Activated CD4-positive, alpha-beta memory T cell treated with anti-CD3 and anti-CD28 coated beads for 36 hours (primary cell): ENCODE measurements at regions not wholly inside any gene's neighbourhood (a gene's known extent, or its start where the extent isn't known, plus 50 kb on each side); places are given as distances from the start of the nearest gene placed in this dataset.
"Not testable (repeated sequence)": the region's sequence is repeated elsewhere in the genome, so short reads cannot be mapped to it uniquely, and the experiment has no call there.

Experiments used
- CTCF ChIA-PET: fragments of 350-600 bp; sonication (Branson Sonifier 250); formaldehyde crosslinking; loops from one replicate; lab custom pipeline; 2021; ENCODE audit warnings: antibody characterized with exemption, inconsistent platforms; lab: Charles Lee
- POLR2A ChIA-PET: fragments of 350-600 bp; sonication (Branson Sonifier 250); formaldehyde crosslinking; loops from one replicate; lab custom pipeline; 2021; ENCODE audit warnings: antibody characterized with exemption; lab: Charles Lee
- DNase-seq: peaks from one replicate; pipeline ENCODE4 v3.0.0-alpha.2; 2020
- H3K27ac Mint-ChIP-seq: one replicate; pipeline ENCODE4 v1.8.0; 2021; ENCODE audit warnings: mixed read lengths
- H3K27me3 Mint-ChIP-seq: one replicate; pipeline ENCODE4 v1.8.0; 2021; ENCODE audit warnings: mixed read lengths
- H3K36me3 Mint-ChIP-seq: one replicate; pipeline ENCODE4 v1.8.0; 2021; ENCODE audit warnings: mixed read lengths
- H3K4me1 Mint-ChIP-seq: one replicate; pipeline ENCODE4 v1.8.0; 2021; ENCODE audit warnings: low read depth, mixed read lengths
- H3K4me3 Mint-ChIP-seq: one replicate; pipeline ENCODE4 v1.8.0; 2021; ENCODE audit warnings: mild to moderate bottlenecking, mixed read lengths
- H3K9me3 Mint-ChIP-seq: one replicate; pipeline ENCODE4 v1.8.0; 2021; ENCODE audit warnings: mixed read lengths
- intact Hi-C: fragments of 100-400 bp; cut with micrococcal nuclease; formaldehyde crosslinking; loops from one replicate; pipeline ENCODE4 v1.15.1; 2023

DNA sequence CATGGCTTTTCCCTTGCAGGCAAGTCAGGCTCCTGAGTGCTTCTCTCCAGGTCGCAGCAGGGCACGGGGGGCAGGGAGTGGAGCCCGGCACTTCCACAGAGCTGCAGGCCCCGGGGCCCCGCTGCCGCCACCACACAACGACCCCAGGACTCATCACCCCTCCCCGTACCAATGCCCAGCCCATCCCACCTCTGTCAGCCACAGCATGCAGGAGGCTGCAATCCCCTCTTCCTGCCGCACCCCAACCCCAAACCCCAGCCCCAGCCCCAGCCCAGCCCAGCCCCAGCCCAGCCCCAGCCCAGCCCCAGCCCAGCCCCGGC is 288.0 kb downstream of the NDUFA10 start:
- Mint-ChIP-seq H3K4me3 (no peak overlapping the region), H3K4me1 (no peaks in the 10 kb centered on the region), H3K27ac (no peak overlapping the region), H3K27me3 (no peaks in the 10 kb centered on the region), H3K9me3 (peaks cover 6% of the 10 kb centered on the region), H3K36me3 (no peaks in the 10 kb centered on the region)
- CTCF ChIA-PET: no interaction called here
- no peak for DNase-seq
- intact Hi-C loops: no loop called here
- POLR2A ChIA-PET: no interaction called here

DNA sequence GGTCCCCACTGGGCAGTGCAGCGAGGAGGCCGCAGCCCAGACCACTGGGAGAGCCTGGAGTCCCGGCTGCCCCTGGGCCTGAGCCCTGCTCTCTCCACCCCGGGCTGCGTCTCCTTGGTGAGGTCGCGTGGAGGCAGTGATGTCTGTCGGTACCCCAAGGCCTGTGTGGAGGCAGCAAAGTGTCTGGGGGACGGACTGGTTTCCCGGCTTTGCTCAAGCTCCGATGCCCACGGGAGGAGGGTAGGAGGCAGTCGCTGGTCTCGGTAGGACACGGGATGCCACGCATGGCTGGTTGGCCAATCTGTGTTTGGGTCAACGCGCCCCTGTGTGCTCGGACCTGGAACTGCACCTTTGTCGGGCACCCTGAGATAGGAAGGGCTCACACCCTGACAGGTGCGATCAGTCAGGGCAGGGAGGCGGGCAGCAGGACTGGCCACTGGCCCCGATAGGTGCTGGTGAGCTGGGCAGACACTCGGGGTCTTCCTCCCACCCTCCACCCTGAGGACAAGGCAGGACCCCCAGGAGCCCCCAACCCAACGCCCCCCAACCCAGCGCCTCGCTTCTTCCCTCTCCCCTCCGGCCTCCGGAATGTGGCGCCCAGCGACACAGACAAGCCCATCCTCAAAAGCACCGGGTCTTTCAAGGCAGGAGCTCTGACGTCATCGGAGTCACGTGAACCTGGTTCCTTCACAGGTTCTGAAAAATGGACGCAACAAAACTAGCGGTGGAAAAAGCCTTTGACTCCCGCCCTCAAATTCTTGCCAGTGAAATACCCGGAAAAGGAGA is 288.6 kb downstream of the NDUFA10 start:
- H3K27ac Mint-ChIP-seq: no peak overlapping the region
- no peak overlapping the region for H3K4me3 Mint-ChIP-seq
- H3K36me3 Mint-ChIP-seq: no peaks in the 10 kb centered on the region
- intact Hi-C loops: no loop called here
- no peak for DNase-seq
- no peaks in the 10 kb centered on the region for H3K27me3 Mint-ChIP-seq
- CTCF ChIA-PET: no interaction called here
- no peaks in the 10 kb centered on the region for H3K4me1 Mint-ChIP-seq
- POLR2A ChIA-PET: no interaction called here
- peaks cover 6% of the 10 kb centered on the region for H3K9me3 Mint-ChIP-seq

DNA sequence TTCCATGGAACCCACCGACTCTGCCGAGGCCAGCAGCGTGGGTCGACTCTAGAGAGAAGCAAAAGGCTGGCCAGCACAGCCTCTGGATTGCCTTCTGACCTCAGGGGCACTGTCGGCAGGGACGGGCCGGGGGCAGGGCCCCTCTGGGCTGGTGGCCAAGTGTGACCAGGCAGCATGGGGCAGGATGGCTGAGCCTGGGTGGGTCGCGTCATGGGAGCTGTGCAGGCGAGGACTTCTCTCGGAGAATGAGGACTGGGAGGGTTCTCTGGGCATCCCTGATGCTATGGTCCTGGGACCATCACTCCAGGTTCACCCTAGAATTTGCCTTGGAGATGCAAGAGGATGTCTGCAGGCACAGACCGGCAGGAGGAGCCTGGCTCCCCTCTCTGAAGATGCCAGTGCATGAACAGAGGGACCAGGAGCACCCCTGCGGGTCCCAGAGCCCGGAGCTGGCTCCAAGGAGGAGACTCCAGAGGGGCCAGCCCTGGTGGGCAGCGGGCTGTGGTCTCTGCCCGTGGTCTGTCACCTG is 289.2 kb downstream of the NDUFA10 start:
- CTCF ChIA-PET: no interaction called here
- H3K27me3 Mint-ChIP-seq: no peaks in the 10 kb centered on the region
- no peak for DNase-seq

DNA sequence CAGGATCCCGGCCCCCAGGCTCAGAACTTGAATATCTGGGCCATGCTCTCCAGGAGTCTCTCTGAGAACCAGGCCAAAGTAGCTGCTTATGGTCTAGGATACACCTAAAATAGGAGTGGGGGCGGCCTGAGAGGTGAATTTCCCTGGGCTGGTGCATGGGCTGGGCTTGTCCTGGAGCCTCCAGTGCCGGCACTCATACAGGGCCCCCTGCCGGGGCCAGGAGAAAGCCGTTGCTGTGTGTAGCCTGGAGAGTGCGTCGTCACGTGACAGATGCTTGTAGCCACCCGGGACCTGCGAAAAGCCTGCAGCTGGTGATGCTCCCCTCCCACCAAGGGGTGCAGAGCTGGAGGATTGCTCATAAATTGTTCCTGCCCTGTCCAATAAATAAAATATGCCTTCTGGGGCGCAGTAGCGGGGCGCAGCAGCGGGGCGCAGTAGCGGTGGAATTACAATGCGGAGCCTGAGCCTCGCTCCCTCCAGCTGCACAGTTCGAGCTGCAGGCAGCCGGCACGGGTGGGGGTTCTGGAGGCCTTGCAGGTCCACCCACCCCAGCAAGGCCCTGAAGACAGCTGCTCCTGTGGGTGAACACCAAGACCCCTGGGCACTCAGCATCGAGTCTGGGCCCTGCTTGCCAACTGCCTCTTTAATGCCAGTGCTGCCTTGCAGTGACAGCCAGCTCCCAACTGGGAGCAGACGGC is 289.9 kb downstream of the NDUFA10 start:
- peaks cover 7% of the 10 kb centered on the region for H3K4me1 Mint-ChIP-seq
- no peaks in the 10 kb centered on the region for H3K36me3 Mint-ChIP-seq
- intact Hi-C loops: no loop called here
- CTCF ChIA-PET: no interaction called here
- peaks cover 6% of the 10 kb centered on the region for H3K9me3 Mint-ChIP-seq
- no peaks in the 10 kb centered on the region for H3K27me3 Mint-ChIP-seq
- no peak overlapping the region for H3K4me3 Mint-ChIP-seq
- DNase-seq: no peak
- H3K27ac Mint-ChIP-seq: no peak overlapping the region
- POLR2A ChIA-PET: no interaction called here

More for the DNA sequence above, 289.2 kb downstream of the NDUFA10 start:
- H3K36me3 Mint-ChIP-seq: no peaks in the 10 kb centered on the region
- no peak overlapping the region for H3K27ac Mint-ChIP-seq
- intact Hi-C loops: no loop called here
- peaks cover 6% of the 10 kb centered on the region for H3K9me3 Mint-ChIP-seq
- H3K4me1 Mint-ChIP-seq: peaks cover 3% of the 10 kb centered on the region
- POLR2A ChIA-PET: no interaction called here
- no peak overlapping the region for H3K4me3 Mint-ChIP-seq

DNA sequence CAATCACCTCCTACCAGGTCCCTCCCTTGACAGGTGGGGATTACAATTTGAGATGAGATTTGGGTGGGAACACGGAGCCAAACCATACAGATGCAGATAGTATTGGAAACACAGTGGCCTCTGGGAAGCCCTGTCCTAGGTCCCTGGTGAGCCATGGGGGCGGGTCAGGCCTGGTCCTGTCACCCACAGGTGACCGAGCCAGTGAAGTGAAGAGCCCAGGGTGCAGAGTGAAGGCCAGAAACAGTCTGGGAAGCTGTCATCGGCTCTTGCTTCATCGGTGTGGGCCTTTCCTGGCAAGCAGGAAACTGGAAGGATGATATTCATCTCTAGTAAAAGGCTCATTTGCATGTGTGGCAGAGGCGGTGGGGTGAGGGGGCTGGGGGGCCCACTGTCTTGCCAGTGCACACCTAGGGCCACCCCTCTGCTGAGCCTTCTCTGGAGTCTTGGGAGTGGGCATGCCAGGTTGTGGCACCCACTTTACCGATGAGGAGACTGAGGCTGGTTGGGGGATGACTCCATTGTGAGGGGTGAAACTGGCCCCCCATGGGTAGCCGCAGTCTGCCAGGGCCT is 290.6 kb downstream of the NDUFA10 start:
- no peak for DNase-seq
- Mint-ChIP-seq H3K27me3 (no peaks in the 10 kb centered on the region), H3K27ac (no peak overlapping the region), H3K9me3 (peaks cover 6% of the 10 kb centered on the region), H3K4me1 (peaks cover 7% of the 10 kb centered on the region), H3K36me3 (no peaks in the 10 kb centered on the region), H3K4me3 (no peak overlapping the region)
- POLR2A ChIA-PET: no interaction called here
- intact Hi-C loops: no loop called here
- CTCF ChIA-PET: no interaction called here

DNA sequence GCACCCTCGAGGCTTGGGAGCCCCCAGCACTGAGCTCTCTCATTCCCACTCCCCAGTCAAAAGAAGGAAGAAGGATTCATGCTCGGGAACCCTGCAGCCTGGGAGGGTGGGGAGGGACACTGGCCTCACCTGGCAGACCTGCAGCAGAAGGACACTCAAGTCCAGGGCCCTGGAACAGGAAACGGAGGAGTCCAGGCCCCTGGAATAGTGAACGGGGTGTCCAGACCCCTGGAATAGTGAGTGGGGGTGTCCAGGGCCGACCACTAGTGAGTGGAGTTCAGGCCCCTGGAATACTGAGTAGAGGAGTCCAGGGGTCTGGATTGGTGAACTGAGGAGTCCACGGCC is 292.5 kb downstream of the NDUFA10 start:
- DNase-seq: no peak
- no peaks in the 10 kb centered on the region for H3K27me3 Mint-ChIP-seq
- POLR2A ChIA-PET: no interaction called here
- peaks cover 7% of the 10 kb centered on the region for H3K4me1 Mint-ChIP-seq
- CTCF ChIA-PET: no interaction called here
- no peaks in the 10 kb centered on the region for H3K36me3 Mint-ChIP-seq
- H3K27ac Mint-ChIP-seq: no peak overlapping the region
- H3K4me3 Mint-ChIP-seq: no peak overlapping the region
- intact Hi-C loops: no loop called here
- H3K9me3 Mint-ChIP-seq: peaks cover 6% of the 10 kb centered on the region

DNA sequence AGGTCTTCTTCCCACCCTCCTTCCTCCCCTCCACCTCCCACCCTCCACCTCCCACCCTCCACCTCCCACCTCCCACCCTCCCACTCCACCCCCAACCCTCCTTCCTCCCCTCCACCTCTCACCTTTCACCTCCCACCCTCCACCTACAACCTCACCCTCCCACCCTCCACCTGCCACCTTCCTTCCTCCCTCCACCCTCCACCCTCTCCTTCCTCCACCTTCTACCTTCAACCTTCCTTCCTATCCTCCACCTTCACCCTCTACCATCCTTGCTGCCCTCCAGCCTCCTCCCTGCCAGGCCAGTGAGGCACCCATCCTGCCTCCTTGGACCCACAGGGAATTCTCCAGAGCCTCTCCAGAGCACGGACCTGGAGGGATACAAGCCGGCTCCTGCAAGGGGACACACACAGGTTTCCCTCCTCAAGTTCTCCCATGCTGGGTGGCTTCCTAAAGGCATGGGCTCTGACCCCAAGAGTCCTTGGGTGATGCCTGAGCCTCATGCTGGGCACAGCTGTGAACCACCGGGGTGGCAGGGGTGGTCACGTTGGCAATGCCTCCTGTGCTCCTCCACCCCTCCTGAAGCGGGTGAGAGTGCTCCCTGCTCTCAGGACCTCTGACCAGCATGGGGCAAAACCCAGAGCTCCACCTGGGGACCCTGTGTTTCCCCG is 293.0 kb downstream of the NDUFA10 start:
- intact Hi-C loops: no loop called here
- ChIA-PET POLR2A (no interaction called here), CTCF (no interaction called here)
- DNase-seq: no peak
- Mint-ChIP-seq H3K4me3 (no peak overlapping the region), H3K4me1 (peaks cover 7% of the 10 kb centered on the region), H3K9me3 (peaks cover 6% of the 10 kb centered on the region), H3K27ac (no peak overlapping the region), H3K36me3 (no peaks in the 10 kb centered on the region), H3K27me3 (no peaks in the 10 kb centered on the region)

DNA sequence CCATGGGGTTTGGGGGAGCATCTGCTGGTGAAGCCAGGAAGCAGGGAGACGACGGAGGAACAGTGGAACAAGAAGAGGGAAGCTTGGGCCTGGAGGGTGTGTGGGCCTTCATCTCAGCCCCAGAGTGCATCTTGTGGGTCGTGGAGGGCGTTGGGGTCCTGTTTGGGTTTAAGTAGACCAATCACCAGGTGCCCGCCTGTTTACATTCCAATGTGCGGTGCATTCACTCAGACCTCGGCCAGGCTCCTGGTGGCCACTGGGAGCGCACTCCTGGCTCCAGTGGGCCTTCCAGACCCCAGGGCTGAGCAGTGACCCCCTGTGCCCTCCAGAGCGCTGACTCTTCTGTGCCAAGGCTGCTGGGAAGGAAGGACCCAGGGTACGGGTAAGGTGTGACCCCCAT is 293.7 kb downstream of the NDUFA10 start:
- H3K27ac Mint-ChIP-seq: no peak overlapping the region
- CTCF ChIA-PET: no interaction called here

DNA sequence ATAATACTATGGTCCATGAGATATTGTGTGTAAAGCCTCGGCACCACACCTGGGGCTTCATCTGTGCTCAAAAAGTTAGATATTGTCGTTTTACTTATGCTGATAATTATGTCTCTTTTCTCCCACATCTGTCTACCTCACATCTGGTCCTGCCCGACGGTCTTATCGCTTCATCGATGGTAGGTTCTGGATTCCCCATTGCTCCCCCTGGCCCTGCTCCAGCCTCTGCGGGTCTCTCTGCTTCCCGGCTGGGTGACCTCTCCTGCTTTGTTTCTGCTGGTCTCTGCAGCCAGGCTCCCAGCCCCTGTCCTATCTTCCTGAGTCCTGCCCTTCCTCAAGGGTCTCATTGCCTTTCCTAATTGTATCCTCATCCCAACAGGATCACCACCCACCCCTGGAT is 294.2 kb downstream of the NDUFA10 start:
- peaks cover 7% of the 10 kb centered on the region for H3K4me1 Mint-ChIP-seq
- no peak overlapping the region for H3K4me3 Mint-ChIP-seq

More for the DNA sequence above, 293.7 kb downstream of the NDUFA10 start:
- no peak overlapping the region for H3K4me3 Mint-ChIP-seq
- no peaks in the 10 kb centered on the region for H3K36me3 Mint-ChIP-seq
- H3K4me1 Mint-ChIP-seq: peaks cover 7% of the 10 kb centered on the region
- POLR2A ChIA-PET: no interaction called here
- DNase-seq: no peak
- peaks cover 6% of the 10 kb centered on the region for H3K9me3 Mint-ChIP-seq
- intact Hi-C loops: no loop called here
- H3K27me3 Mint-ChIP-seq: no peaks in the 10 kb centered on the region

DNA sequence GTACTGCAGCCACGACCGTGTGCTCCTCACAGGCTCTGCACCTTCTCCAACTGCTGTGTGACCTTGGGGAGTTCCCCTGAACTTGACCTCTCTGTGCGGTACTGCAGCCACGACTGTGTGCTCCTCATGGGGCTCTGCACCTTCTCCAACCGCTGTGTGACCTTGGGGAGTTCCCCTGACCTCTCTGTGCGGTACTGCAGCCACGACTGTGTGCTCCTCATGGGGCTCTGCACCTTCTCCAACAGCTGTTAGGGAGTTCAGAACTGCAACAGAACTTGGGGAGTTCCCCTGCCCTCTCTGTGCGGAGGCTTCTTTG is 294.6 kb downstream of the NDUFA10 start:
- H3K27me3 Mint-ChIP-seq, POLR2A ChIA-PET, H3K9me3 Mint-ChIP-seq, CTCF ChIA-PET, DNase-seq, H3K4me1 Mint-ChIP-seq, H3K27ac Mint-ChIP-seq, H3K4me3 Mint-ChIP-seq, intact Hi-C loops, H3K36me3 Mint-ChIP-seq: not testable (repeated sequence)

More for the DNA sequence above, 294.2 kb downstream of the NDUFA10 start:
- Mint-ChIP-seq H3K27me3 (no peaks in the 10 kb centered on the region), H3K27ac (no peak overlapping the region), H3K36me3 (no peaks in the 10 kb centered on the region), H3K9me3 (peaks cover 6% of the 10 kb centered on the region)
- intact Hi-C loops: no loop called here
- CTCF ChIA-PET: no interaction called here
- DNase-seq: no peak
- POLR2A ChIA-PET: no interaction called here

DNA sequence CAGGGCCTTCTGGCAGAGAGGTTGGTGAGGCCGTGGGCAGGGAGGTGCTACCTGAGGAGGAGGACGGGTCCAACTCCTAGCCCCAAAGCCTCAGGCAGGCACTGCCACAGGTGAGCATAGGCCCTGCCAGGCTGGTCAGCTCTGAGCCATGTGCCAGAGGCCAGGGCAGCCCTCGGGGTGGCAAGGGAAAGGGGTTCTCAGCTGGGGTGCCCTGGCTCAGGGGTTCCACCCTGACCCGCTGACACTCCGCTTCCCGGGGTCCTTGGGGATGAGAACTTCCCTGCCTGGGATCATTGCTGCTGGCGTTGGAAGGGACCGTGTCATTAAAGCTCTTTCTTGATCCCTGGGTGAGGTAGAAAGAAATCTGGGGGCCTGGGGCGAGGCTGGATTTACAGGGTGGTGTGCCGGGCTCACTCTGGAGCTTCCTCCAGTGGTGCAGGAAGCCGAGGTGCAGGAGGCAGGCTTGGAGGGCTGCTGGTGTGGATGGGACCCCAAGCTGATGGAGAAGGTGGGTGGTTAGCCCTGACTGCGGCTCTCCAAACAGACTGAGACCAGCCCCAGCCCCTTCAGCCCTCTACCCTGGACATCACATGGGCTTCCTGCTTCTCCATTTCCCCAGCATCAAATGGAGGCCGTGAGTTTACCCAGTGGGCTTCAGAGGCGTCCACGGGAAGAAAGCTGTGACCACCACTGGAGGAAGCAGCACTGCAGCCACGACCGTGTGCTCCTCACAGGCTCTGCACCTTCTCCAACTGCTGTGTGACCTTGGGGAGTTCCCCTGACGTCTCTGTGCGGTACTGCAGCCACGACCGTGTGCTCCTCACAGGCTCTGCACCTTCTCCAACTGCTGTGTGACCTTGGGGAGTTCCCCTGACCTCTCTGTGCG is 295.2 kb downstream of the NDUFA10 start:
- intact Hi-C loops: no loop called here
- Mint-ChIP-seq H3K4me1 (peaks cover 7% of the 10 kb centered on the region), H3K4me3 (no peak overlapping the region), H3K36me3 (no peaks in the 10 kb centered on the region), H3K27ac (no peak overlapping the region), H3K27me3 (no peaks in the 10 kb centered on the region), H3K9me3 (peaks cover 6% of the 10 kb centered on the region)
- ChIA-PET POLR2A (no interaction called here), CTCF (no interaction called here)
- DNase-seq: peak; percentile 19

DNA sequence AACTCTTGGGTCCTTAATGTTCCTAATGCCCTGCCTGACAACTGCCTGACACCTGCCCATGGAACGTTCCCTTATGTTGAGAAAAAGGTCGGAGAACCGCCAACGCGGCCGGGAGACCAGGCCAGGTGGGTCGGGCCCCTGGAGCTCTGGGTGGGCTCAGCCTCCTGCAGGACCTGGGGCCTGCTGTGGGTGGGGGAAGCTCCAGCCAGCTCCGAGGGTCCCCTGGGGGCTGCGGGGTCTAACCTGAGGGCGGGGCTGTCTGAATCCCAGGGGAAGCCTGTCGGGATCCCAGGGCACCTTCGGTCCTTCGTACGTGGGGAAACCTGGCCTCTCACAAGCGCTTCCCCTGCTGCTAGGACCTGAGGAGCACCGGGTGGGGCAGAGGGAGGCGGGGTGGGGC is 296.0 kb downstream of the NDUFA10 start:
- ChIA-PET CTCF (no interaction called here), POLR2A (no interaction called here)
- DNase-seq: no peak
- Mint-ChIP-seq H3K4me1 (peaks cover 7% of the 10 kb centered on the region), H3K27me3 (no peaks in the 10 kb centered on the region), H3K4me3 (no peak overlapping the region), H3K9me3 (peaks cover 4% of the 10 kb centered on the region), H3K27ac (no peak overlapping the region), H3K36me3 (no peaks in the 10 kb centered on the region)
- intact Hi-C loops: no loop called here
